HG03442 (cell line): ENCODE measurements at regions not wholly inside any gene's neighbourhood (a gene's known extent, or its start where the extent isn't known, plus 50 kb on each side); places are given as distances from the start of the nearest gene placed in this dataset.

Source experiments
- ATAC-seq: cut with Tn5 transposase; IDR thresholded peaks from one replicate; pipeline ENCODE4 v1.9.1; 2021; ENCODE audit warnings: mild to moderate bottlenecking, moderate library complexity; ENCODE audit not compliant: unreplicated experiment

DNA sequence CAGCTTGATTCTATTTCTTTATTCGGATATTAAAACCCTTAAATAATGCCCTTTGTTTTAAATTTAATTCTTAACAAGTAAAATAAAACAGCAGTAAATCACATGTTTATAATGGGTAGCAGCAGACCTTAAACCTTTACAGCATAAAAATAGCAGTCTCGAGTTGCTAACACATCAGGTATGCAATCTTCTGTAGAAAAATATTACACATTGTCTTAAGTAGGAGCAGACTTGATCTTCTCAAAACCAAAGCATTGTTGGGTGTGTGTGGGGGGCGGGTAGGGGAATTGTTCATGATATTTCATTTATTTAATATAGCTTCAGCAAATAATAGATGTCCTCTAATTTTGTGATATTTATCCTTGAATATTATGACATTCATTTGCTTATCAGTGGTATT, 331.4 kb downstream of the PCDH7 start:
- no peak for ATAC-seq

DNA sequence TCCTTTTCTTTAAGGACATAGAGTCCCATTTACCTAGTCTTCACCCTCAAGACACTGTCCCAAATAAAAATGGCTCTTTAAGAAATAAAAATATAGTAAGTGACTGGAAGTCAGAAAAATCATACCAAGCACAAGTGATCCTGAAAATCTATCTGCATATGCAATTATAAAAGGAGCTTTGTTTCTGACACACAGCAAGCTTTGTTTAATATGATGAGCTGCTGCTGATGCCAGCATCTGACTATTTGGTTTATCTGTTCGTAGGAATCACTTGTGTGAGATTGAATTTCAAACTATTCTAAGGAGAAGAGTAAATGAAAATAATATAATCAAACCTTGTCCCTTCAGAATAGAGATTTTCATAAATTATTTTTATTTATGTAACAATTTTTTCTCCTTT, 332.4 kb downstream of the PCDH7 start:
- no peak for ATAC-seq

DNA sequence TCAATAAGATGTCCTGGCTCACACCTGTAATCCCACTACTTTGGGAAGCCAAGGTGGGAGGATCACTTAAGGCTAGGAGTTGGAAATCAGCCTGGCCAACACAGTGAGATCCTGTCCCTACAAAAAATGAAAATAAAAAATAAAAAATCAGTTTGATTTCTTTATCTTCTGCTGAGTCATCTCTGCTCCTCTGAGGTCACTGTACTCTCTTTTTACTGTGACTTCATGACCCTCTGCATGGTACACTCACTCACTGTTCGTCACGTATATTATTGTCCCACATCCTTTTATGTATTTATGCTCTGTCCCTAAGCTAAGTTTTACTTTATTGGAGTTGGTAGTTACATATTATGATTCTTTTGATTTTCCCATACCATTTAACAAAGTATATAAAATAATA, 333.3 kb downstream of the PCDH7 start:
- ATAC-seq, result no peak

DNA sequence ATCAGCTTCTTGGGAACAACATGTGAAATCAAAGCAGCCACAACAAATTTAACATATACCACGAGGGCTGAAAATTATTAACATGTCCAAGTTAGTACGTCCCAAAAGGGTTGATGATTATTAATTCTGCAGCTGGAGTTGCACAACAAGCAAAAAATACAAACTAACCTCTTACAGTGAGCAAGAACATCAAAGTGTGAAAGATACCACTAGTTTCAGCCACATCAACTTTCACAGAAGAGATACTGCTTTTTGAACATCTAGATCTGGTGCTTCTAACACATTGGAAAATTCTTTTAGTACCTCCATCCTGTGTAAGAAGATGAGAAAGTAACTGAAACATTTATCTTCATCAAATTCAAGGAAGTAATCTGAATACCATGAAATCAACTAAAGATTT, 334.1 kb downstream of the PCDH7 start:
- no peak for ATAC-seq

DNA sequence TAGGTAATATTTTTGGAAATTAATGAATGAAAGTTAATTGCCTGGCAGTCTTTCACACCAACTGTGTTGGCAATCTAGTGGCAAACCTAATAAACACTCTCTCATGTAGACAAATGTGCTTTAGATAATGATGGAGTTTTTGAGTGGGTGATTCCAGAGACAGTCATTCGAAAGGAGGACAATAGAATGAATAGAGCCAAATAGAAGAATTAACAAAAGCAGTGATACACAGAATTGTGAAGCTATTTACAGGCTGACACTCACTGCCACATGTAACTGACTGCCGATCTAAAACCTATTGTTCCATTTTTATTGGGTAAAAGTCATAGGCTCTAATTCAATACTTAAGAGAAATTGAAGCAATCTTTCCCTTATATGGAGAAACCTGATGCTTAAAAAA, 338.5 kb downstream of the PCDH7 start:
- no peak for ATAC-seq

DNA sequence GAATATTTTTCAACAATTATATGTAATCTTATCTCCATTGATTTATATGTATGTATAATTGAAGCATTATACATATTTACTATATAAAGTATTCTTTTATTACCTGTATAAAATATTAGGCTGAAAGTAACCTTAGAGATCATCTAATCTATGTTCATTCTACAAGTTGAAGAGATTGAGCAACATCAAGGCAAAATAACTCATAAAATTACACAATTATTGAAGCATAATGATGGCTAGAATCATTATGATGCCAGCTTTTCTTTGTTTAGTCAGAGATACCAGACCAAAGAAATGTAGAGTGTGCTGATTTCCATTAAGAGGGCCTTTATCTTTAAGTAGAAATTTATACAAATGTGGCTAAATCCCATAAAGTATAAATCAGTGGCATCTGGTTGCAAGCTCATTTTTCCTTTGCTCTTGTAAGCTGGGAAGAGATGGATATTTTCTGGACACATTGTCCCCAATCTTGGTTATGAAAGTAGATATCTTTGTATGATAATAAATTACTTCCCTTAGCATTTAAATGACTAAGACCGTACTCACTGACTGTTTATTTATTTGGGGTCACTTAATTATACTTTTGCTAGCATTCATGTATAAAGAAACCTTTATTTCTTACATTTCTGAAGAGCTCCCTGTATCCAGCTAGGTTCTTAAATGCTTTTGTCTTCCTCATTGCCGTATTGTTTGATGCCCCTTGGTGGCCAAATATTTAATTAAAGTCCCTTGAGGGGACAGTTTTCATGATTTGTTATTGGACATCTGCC, 339.8 kb downstream of the PCDH7 start:
- ATAC-seq, result no peak

DNA sequence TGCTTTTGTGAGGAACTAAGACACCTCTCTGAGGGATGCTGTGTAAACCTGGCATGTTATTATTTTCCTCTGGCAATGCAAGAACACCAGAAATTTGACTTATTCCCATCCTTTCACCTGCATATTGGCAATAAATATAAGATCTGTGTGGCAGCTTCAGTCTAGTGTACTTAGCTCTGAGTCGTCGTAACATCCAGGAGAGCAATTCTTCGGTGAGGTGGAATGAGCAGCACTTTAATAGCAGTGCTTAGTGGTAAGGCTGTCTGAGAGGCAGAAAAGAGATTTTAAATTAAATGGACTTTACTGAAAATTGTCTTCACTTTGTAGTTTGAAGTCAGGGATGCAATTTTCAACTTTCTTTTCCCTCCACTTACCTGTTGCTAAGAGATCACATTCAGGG, 344.9 kb downstream of the PCDH7 start:
- no peak for ATAC-seq

DNA sequence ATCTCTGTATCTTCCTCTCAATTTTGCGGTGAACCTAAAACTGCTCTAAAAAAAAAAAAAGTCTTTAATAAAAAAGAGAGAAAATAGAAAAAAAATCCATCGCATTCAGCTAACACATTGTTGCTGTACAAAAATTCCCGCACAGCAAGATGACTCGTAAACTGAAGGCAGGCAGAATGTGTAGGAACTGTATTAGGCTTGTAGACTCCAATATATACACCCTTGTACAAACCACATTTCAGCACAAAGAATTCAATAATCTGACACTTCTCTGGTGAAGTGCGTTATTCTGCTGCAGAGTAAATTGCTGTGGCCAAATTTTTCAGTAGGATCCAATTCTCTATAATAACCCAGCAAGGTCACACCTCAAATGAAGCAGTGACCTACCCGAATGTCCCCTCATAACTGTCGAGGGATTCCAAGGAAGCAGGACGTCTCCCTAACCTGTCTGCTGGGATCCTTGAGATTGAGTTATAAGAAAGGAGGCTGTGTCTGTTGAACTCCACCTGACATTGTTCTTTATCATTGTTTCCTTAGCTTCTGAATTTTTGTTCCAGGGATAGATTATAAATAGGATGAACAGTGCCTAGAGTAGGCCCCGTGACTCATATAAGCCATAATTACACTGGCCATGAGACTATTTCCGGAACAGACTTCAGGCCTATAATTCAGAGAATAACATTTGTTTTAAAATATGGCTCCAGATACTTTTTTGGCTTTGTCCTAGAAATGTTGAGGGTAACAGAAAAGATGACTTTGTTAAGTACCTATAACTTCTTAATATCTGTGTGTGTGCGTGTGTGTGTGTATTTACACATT, 348.3 kb downstream of the PCDH7 start:
- ATAC-seq, result no peak

DNA sequence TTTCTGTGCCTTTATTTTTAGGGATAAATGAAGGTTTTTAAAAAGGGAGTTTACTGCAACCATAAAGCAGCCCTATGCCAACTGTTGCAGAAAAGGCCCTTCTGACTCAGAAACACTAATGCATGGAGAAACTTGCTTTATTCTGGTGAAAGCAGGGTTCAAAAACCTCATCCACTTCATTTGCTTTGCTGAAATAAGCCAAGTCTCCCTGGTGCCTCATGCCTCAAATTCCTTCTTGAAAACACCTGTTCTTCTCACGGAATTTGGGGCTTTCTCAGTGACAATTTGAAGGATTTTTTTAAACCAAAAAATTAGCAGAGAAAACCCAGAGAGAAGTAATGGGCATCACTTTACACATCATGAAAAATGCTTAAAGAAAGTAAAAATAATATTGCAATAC, 349.0 kb downstream of the PCDH7 start:
- ATAC-seq, result no peak

DNA sequence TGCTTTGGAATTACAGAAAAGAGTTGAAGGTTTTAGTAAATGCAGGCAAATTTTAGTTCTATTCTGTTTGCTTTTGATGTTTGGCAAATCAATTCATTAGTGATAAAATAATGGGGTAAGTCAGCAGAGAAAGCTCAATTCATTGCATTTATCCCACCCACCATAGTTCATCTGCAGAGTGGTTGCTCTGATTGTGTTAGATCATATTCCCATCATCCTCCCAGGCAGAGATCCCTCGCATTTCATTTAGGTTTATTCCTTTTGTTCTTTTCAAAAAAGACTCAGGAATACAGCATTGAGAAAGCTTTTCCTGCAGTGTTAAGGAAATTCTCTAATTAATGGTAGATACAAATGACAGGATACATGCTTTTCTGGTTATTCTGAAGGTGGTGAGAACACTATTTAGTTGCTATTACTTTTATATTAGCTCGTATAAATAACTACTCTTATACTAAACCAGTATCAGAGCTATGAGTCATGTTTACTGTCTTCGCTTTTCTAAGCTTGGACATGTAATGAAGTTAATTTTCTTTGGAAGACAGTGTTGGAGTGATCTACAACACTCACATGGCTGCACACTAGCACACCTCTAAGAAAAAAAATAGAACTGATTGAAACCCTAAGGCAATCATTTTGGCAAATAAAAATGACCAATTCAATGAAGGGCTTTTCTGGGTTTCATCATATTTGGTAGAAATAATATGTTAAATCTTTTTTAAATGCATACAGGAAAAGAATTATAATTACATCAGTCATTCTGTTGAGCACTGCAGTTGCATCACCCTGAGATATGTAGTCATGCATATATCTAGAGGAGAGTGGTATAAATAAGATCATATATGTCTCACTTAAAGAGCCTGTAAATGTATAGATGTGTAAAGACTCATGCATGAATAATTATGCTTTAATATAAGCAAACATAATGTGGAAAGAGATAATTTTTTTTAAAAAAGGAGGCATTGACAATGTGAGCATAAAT, 351.6 kb downstream of the PCDH7 start:
- ATAC-seq, result no peak

DNA sequence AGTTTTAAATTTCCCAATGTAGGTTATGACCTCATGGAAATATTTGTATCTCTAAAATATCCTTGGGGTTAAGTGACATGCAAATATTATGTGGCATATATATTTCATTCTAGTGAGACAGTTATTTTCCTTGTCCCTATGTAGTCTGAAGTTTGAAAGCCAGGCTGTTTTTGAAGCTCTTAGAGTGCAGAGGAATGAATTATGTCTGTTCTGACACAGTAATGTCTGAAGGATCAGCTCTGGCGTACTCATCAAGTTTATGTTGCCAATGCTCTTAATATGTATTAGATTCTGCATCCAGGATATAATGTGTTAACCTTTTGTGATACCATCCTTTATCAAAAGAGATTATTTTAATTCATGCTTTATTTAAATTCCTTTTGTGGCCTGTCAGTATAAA, 355.8 kb downstream of the PCDH7 start:
- no peak for ATAC-seq

DNA sequence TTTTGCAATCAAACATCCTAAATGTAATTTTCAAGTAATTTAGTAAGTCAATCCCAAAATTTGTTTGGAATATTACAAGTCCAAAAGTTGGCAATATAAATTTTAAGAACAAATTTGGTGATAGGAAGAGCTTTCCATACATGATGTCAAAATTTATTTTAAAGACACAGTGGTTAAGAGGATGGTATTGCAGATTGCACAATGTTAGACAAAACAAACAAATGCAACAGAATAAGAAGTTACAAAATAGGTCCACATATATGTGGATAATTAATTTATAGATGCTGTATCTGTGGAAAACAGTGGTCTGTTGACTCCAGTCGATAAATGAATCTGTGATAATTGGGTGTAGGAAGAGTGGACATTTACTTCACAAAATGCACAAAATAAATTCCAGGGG, 358.5 kb downstream of the PCDH7 start:
- ATAC-seq, result no peak

DNA sequence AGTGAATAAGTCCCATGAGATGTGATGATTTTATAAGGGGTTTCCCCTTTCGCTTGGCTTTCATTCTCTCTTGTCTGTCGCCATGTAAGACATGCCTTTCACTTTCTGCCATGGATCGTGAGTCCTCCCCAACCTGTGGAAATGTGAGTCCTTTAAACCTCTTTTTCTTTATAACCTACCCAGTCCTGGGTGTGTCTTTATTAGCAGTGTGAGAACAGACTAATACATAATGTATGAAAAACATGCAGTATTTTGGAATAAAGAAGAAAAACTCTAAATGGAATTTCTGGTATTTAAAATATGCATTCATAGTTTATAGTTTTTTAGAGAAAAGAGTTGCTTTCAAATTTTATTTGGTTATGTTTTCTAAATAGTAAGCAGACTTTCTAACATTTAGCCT, 360.7 kb downstream of the PCDH7 start:
- no peak for ATAC-seq

DNA sequence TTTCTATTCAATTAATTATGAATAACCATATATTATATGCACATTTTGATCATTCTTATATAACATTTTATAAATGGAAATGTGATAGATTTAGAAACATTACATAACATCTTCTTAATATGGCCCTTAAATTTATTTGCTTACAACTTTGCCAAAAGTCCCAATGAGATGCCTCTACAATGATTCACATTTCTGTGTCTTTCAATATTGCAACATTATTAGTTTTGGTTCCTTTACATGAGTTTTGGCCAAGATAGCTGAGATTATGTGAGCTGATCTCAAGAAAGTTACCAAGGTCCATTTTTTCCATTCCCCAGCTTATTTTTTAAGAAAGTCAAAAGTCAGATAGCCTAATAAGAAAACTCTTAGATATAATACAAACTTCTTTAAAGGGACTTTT, 361.2 kb downstream of the PCDH7 start:
- ATAC-seq, result no peak

DNA sequence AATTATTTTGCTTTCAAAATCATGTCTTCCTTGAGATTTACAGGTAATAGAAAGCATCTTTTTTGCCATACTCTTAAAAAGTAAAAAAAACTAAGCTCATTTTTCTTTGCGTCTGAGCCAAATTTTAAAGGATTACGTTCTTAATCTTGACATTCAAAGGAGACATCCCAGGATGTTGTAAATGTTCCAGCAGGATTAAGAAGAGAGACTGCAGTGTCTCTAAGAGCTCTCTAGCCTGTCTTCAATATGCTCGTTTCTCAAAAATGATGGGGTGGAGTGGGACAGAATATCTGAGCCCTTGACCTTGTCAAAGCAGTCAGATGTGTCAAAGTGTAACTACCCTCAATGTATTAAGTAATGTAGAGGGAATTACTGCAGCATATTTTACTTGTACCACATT, 363.3 kb downstream of the PCDH7 start:
- no peak for ATAC-seq

DNA sequence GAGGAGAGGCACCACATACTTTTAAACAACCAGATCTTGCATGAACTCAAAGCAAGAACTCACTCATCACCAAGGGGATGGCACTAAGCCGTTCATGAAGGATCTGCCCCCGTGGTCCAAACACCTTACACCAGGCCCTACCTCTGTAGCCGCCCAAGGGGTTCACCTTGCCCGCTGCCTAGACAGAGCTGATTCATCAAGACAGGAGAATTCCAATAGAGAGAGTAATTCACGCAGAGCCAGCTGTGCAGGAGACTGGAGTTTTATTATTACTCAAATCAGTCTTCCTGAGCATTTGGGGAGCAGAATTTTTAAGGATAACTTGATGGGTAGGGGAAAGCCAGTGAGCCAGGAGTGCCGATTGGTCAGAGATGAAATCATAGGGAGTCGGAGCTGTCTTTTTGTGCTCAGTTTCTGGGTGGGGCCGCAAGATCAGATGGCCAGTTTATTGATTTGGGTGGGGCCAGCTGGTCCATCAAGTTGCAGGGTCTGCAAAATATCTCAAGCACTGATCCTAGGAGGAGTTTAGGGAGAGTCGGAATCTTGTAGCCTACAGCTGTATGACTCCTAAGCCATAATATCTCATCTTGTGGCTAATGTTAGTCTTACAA, 364.7 kb downstream of the PCDH7 start:
- no peak for ATAC-seq

DNA sequence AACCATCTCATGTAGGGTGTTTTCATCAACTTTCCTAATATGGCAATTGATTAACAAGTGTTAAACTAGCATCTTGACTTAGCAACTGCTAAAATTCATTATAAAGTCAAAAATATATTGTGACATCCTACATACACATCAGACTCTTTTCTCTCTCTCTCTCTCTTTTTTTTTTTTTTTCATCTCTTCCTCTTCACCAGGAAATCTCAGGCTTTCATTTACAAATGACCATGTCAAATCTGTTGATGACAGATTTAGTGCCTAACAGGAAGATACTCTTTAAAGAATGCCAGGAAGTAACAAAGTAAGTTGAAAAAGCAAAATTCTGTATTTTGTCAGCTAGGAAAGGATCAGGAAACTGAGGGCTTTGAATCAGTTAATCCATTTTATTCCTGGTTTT, 365.5 kb downstream of the PCDH7 start:
- ATAC-seq, result no peak

DNA sequence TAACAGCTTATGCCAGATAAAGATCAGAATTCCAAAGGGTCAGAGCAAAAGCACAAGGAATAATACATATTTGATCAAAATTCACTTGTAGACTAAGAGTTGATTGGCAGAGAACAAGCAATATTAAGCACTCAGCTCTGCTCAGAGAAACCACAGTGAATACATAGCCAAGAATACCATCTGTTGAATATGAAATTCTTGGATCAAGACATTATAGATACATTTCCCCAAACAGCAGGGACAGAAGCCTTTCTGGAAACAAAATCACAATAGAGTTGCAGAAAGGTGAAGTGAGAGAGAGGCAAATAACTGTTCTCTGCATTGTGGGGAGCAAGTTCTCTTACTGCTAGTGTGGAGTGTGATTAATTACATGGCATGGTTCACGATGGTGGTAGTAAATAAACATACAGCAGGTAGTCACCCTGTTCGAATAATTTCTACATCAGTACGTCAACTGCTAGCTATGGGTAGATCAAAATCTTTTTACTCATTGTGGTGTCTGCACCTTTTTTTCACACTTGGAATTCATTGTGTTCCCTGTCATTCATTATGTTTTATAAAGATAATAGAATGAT, 366.7 kb downstream of the PCDH7 start:
- no peak for ATAC-seq

DNA sequence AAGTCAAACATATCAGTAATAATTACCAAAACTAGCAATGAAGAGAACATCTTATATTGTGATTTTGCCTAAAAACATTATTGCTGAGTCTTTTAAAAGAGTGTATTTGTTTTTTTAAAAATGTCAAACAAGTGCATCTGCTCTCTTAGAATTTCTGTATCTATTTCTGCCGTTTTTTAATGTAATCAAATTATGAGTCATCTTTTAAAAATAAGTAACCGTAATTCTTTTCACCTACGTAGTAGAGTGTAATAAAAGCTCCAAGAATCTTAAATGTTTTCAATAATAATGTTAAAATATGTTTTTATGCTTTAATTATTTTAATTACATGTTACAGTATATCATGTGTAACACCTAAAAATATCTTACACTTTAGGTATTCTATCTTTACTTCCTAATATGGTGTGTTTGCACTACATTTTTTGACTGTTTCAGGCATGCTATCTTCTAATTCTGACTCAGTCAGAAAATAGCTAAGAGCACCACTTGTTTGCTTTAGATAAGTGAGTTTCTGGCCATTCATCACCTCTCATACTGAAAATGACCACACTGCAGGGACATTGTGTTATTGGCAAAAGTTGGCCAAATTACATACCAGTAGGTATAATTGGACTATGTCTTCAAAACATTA, 368.5 kb downstream of the PCDH7 start:
- no peak for ATAC-seq

DNA sequence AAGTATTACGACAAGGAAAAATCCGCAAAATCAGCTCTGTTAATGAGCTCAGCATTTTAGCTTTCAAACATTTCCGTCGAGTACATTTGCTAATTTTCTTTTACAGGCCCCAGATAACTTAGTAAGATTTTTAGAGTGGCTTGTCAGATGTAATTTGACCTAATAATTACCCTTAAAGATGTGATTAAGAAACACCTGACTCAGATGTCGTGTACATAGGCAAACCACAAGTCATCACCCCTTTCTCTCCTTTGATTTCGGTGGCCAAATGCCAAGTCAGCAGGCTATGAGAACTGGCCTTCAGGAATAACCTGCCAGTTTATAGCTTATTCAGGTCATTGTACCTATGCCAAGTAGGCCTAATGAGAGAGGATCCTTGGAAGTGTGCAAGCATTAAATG, 369.6 kb downstream of the PCDH7 start:
- ATAC-seq, result no peak
